ENCODE measurements at regions not wholly inside any gene's neighbourhood (a gene's known extent, or its start where the extent isn't known, plus 50 kb on each side); places are given as distances from the start of the nearest gene placed in this dataset.

DNA sequence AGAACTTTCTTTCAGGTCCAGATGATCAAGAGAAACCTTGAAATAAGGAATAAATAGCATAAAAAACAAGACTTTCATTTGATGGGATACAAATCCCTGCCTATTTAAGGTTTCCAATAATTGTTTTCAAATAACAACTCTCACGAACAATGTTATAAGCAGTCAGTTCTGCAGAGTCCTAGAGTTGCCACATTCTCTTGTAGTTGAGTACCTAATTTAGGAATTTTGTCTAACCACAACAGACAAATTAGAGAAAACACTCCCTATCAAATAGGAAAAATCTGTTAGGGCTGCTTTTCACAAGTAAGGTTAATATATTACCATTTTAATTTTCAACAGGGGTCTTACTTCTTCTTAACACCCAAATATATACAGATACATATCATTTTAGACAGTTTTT, 130.1 kb upstream of the CDH20 start:
- Histone ChIP-seq H3K36me3 (ENCODE audit: control insufficient read depth, insufficient read depth, low read length) (no peaks in the 10 kb centered on the region), H3K27me3 (replicated peaks; ENCODE audit: control insufficient read depth, insufficient read depth, low read length) (no peaks in the 10 kb centered on the region), H3K4me3 (ENCODE audit: low read depth, low read length) (no peak overlapping the region), H3K4me1 (no peaks in the 10 kb centered on the region), H3K9me3 (no peaks in the 10 kb centered on the region)
- no peaks in the 10 kb centered on the region for H3K36me3 Mint-ChIP-seq (ENCODE audit: insufficient read depth, unreplicated experiment)
- intact Hi-C loops (cut with micrococcal nuclease; ENCODE audit: unreplicated experiment) = no loop called here
- no peaks in the 10 kb centered on the region for H3K4me1 Mint-ChIP-seq (ENCODE audit: low read depth, unreplicated experiment)
- peaks cover 3% of the 10 kb centered on the region for H3K27me3 Mint-ChIP-seq (ENCODE audit: insufficient read depth, unreplicated experiment)
- no TSS peak for BruUV-seq (replicated peaks)
- H3K27ac Mint-ChIP-seq (ENCODE audit: unreplicated experiment) = no peak overlapping the region
- ChIA-PET CTCF (no interaction called here), POLR2A (no interaction called here)
- H3K4me3 Mint-ChIP-seq (ENCODE audit: unreplicated experiment) = no peak overlapping the region
- TF ChIP-seq, protein P1, sequence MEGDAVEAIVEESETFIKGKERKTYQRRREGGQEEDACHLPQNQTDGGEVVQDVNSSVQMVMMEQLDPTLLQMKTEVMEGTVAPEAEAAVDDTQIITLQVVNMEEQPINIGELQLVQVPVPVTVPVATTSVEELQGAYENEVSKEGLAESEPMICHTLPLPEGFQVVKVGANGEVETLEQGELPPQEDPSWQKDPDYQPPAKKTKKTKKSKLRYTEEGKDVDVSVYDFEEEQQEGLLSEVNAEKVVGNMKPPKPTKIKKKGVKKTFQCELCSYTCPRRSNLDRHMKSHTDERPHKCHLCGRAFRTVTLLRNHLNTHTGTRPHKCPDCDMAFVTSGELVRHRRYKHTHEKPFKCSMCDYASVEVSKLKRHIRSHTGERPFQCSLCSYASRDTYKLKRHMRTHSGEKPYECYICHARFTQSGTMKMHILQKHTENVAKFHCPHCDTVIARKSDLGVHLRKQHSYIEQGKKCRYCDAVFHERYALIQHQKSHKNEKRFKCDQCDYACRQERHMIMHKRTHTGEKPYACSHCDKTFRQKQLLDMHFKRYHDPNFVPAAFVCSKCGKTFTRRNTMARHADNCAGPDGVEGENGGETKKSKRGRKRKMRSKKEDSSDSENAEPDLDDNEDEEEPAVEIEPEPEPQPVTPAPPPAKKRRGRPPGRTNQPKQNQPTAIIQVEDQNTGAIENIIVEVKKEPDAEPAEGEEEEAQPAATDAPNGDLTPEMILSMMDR (IDR thresholded peaks at IDR 0.05; ENCODE audit: insufficient read depth in 1 of 2, low read depth in 1 of 2, low read length in 1 of 2, severe bottlenecking in 1 of 2, unreplicated experiment in 1 of 2) = no peak
- no peak for DNase-seq
- no peaks in the 10 kb centered on the region for H3K9me3 Mint-ChIP-seq (ENCODE audit: unreplicated experiment)

DNA sequence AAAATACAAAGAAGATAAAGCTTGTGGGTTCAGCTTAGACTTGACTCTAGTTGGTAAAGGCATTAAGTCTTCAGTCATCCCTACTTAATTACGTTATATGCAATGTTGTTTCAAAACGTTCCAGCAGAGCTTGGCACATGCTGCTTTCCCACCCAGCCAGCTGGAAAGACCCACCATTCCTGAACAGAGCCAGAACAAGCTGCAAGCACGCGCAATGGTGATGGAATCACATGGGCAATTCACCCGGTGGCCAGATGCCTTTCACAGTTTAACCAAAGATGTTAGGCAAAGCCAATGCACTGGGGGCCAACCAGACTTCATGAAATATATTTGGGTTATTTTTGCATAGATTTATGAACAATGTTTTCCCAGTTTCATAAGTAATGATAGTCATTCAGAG, 123.4 kb upstream of the CDH20 start:
- no peaks in the 10 kb centered on the region for H3K4me1 ChIP-seq
- POLR2A ChIA-PET = no interaction called here
- Mint-ChIP-seq H3K27me3 (ENCODE audit: insufficient read depth, unreplicated experiment) (no peaks in the 10 kb centered on the region), H3K4me3 (ENCODE audit: unreplicated experiment) (no peak overlapping the region), H3K9me3 (ENCODE audit: unreplicated experiment) (no peaks in the 10 kb centered on the region), H3K4me1 (ENCODE audit: low read depth, unreplicated experiment) (no peaks in the 10 kb centered on the region), H3K27ac (ENCODE audit: unreplicated experiment) (no peak overlapping the region), H3K36me3 (ENCODE audit: insufficient read depth, unreplicated experiment) (no peaks in the 10 kb centered on the region)
- no peaks in the 10 kb centered on the region for H3K9me3 ChIP-seq
- CTCF ChIA-PET = no interaction called here
- no peaks in the 10 kb centered on the region for H3K27me3 ChIP-seq (replicated peaks; ENCODE audit: control insufficient read depth, insufficient read depth, low read length)
- TF ChIP-seq, protein P1 (IDR thresholded peaks at IDR 0.05; ENCODE audit: insufficient read depth in 1 of 2, low read depth in 1 of 2, low read length in 1 of 2, severe bottlenecking in 1 of 2, unreplicated experiment in 1 of 2) = no peak
- intact Hi-C loops (cut with micrococcal nuclease; ENCODE audit: unreplicated experiment) = no loop called here
- no TSS peak for BruUV-seq (replicated peaks)
- DNase-seq = no peak
- no peaks in the 10 kb centered on the region for H3K36me3 ChIP-seq (ENCODE audit: control insufficient read depth, insufficient read depth, low read length)
- no peak overlapping the region for H3K4me3 ChIP-seq (ENCODE audit: low read depth, low read length)

DNA sequence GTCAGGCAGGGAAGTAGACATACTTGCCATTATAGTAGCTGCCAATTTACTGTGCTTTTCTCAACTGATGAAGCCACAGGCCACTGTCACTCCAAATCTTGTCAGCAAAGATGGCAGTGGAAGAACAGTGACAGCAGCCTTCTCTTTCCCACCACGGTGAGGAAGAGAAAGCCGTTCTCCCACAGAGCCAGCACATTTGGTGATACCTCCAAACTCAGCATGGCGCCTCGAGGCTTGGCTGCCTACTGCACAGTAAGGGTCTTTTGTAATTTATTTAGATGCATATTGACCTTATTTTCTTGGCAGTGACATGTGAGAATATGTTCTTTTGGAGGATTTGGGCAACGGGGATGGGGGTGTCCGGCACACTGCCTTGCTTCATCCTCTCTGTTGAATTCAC, 117.2 kb upstream of the CDH20 start:
- intact Hi-C loops (cut with micrococcal nuclease; ENCODE audit: unreplicated experiment) = no loop called here
- H3K27me3 Mint-ChIP-seq (ENCODE audit: insufficient read depth, unreplicated experiment) = no peaks in the 10 kb centered on the region
- TF ChIP-seq, protein P1 (IDR thresholded peaks at IDR 0.05; ENCODE audit: insufficient read depth in 1 of 2, low read depth in 1 of 2, low read length in 1 of 2, severe bottlenecking in 1 of 2, unreplicated experiment in 1 of 2) = no peak
- Histone ChIP-seq H3K27me3 (replicated peaks; ENCODE audit: control insufficient read depth, insufficient read depth, low read length) (no peaks in the 10 kb centered on the region), H3K4me1 (no peaks in the 10 kb centered on the region), H3K36me3 (ENCODE audit: control insufficient read depth, insufficient read depth, low read length) (no peaks in the 10 kb centered on the region), H3K9me3 (no peaks in the 10 kb centered on the region), H3K4me3 (ENCODE audit: low read depth, low read length) (no peak overlapping the region)
- POLR2A ChIA-PET = no interaction called here
- no peaks in the 10 kb centered on the region for H3K36me3 Mint-ChIP-seq (ENCODE audit: insufficient read depth, unreplicated experiment)
- H3K27ac Mint-ChIP-seq (ENCODE audit: unreplicated experiment) = no peak overlapping the region
- no peaks in the 10 kb centered on the region for H3K9me3 Mint-ChIP-seq (ENCODE audit: unreplicated experiment)
- no peak overlapping the region for H3K4me3 Mint-ChIP-seq (ENCODE audit: unreplicated experiment)
- DNase-seq = no peak
- H3K4me1 Mint-ChIP-seq (ENCODE audit: low read depth, unreplicated experiment) = no peaks in the 10 kb centered on the region
- no TSS peak for BruUV-seq (replicated peaks)
- CTCF ChIA-PET = no interaction called here

All from Caco-2 (cell line).